WERI-Rb-1 (cell line): ENCODE measurements at regions not wholly inside any gene's neighbourhood (a gene's known extent, or its start where the extent isn't known, plus 50 kb on each side); places are given as distances from the start of the nearest gene placed in this dataset.

Experiments used
- DNase-seq: peaks from one replicate; pipeline ENCODE4 v3.0.0-alpha.2; 2020
- H3K27ac ChIP-seq: fragments of 250-450 bp; sonication (Bioruptor Pico); 2 replicates; pipeline ENCODE4 v1.5.1; 2020; ENCODE audit warnings: mild to moderate bottlenecking, moderate library complexity
- H3K27me3 ChIP-seq: fragments of 250-450 bp; sonication (Bioruptor Pico); 2 replicates; pipeline ENCODE4 v1.5.1; 2021; ENCODE audit warnings: mild to moderate bottlenecking, low read depth, moderate library complexity; ENCODE audit not compliant: insufficient read depth, severe bottlenecking
- H3K36me3 ChIP-seq: fragments of 250-450 bp; sonication (Bioruptor Pico); 2 replicates; pipeline ENCODE4 v1.5.1; 2020; ENCODE audit warnings: mild to moderate bottlenecking, moderate library complexity
- H3K4me3 ChIP-seq: 2 replicates; pipeline ENCODE4 v1.5.1; 2011; ENCODE audit warnings: low read depth, mild to moderate bottlenecking, control low read depth, low read length
- H3K9me3 ChIP-seq: fragments of 250-450 bp; sonication (Bioruptor Pico); 2 replicates; pipeline ENCODE4 v1.5.1; 2021; ENCODE audit warnings: mild to moderate bottlenecking, moderate library complexity; ENCODE audit not compliant: severe bottlenecking
- TF ChIP-seq, protein P1 (sequence below): IDR thresholded peaks from 2 replicates; pipeline ENCODE4 v1.5.1; 2011; ENCODE audit warnings: low read depth, mild to moderate bottlenecking, control low read depth, inconsistent platforms, low read length

DNA sequence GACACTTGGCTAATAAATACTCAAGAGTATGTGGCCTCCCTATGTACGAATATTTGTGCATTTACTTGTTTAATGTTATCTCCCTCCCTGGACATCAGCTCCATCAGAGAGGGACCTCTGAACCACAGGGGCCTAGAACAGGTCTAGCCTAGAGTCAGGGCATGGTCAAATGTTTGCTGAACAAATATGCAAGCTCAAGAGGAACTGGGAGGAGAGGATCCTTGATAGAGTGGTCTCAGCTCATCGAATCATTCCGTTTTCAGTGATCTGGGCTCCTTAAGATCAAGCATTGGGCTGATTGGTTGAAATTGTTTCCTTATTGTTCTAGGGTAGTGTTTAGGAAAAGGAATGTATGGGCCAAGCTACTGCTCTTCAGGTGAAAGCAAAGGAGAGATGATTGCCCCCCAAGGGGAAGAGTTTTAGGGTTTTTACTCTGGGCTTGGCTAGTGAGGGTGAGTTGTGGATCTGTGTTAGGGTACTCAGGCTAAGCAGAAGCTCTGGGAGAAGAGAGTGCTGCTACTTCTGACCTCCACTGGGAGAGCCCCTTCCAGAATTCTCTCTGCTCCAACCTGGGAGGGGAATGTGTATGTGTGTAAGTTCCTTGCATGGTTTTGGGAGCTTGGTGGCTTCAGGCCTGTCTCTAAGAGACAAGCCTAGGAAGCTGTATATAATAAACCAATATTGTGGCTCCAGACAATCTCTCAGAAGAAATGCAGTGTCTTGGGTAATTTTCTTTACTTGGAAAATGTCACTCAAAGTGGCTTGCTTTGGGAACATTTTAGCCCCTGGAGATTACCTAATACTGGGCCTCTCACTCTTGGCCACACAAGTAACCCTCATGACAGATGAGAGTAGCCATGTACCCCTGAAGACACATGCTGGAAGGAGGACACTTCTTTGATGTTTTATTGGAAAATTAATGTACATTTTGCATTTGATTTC, 110.0 kb downstream of the EMX2 start:
- Histone ChIP-seq H3K36me3 (no peaks in the 10 kb centered on the region), H3K27me3 (peaks cover 26% of the 10 kb centered on the region), H3K27ac (no peak overlapping the region), H3K4me3 (no peak overlapping the region), H3K9me3 (peaks cover 6% of the 10 kb centered on the region)
- TF ChIP-seq, protein P1, sequence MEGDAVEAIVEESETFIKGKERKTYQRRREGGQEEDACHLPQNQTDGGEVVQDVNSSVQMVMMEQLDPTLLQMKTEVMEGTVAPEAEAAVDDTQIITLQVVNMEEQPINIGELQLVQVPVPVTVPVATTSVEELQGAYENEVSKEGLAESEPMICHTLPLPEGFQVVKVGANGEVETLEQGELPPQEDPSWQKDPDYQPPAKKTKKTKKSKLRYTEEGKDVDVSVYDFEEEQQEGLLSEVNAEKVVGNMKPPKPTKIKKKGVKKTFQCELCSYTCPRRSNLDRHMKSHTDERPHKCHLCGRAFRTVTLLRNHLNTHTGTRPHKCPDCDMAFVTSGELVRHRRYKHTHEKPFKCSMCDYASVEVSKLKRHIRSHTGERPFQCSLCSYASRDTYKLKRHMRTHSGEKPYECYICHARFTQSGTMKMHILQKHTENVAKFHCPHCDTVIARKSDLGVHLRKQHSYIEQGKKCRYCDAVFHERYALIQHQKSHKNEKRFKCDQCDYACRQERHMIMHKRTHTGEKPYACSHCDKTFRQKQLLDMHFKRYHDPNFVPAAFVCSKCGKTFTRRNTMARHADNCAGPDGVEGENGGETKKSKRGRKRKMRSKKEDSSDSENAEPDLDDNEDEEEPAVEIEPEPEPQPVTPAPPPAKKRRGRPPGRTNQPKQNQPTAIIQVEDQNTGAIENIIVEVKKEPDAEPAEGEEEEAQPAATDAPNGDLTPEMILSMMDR: no peak
- no peak for DNase-seq

GRCh38 chr10:117653170-117653515, 110.6 kb downstream of the EMX2 start:
- H3K9me3 ChIP-seq: peaks cover 6% of the 10 kb centered on the region
- TF ChIP-seq, protein P1: no peak
- DNase-seq: no peak
- peaks cover 26% of the 10 kb centered on the region for H3K27me3 ChIP-seq
- H3K27ac ChIP-seq: no peak overlapping the region
- no peak overlapping the region for H3K4me3 ChIP-seq
- H3K36me3 ChIP-seq: no peaks in the 10 kb centered on the region

- no peak for DNase-seq
- TF ChIP-seq, protein P1: no peak
Measured at GRCh38 chr10:117654105-117654504, 111.6 kb downstream of the EMX2 start.

DNA sequence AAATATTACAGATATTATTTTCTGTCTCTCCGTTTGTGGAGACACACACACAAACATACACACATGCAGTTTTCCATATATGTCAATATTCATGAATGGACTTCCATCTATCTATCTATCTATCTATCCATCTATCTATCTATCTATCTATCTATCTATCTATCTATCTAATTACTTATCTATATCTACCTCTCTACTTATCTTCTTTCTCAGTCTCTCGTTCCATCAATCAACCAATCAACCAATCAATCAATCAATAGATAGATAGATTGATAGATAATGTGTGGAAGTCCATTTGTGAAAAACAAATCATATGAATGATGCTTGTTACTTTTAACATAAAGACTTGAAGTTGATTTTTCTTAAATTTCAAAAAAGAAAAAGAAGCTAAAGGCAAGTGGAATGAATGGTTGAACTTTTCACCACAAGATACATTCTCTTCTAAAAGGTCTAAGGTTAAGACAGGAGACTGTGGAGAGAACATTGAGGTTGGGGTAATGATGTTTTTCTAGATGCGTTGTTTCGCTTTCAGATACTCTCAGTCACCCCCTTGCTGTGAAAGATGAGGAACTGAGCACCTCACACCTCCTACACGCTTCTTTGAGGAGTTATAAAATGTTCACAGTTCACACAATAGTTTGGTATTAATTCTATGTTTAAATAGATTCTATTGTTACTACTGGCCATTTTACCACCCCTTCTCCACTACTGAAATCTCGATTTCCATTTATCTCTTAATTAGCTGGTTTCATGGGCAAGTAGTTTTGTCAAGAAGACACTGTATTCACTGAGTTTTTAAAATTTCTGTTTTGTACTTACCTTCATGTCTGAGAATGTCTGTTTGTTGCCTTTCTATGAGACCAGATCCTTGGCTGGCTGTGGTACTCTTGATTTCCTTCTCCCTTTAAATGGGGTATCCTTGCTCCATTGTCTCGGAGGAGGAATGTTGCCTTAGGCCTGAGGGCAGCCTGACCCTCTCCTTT, 114.1 kb downstream of the EMX2 start:
- TF ChIP-seq, protein P1: no peak
- Histone ChIP-seq H3K27me3 (peaks cover 22% of the 10 kb centered on the region), H3K9me3 (peaks cover 3% of the 10 kb centered on the region), H3K27ac (no peak overlapping the region), H3K36me3 (no peaks in the 10 kb centered on the region), H3K4me3 (no peak overlapping the region)
- no peak for DNase-seq

More at GRCh38 chr10:117654105-117654504, 111.6 kb downstream of the EMX2 start:
- no peaks in the 10 kb centered on the region for H3K36me3 ChIP-seq
- H3K27me3 ChIP-seq: peaks cover 28% of the 10 kb centered on the region
- H3K9me3 ChIP-seq: peaks cover 6% of the 10 kb centered on the region
- H3K4me3 ChIP-seq: no peak overlapping the region
- no peak overlapping the region for H3K27ac ChIP-seq

GRCh38 chr10:117661316-117661715, 118.8 kb downstream of the EMX2 start:
- no peak overlapping the region for H3K4me3 ChIP-seq
- H3K36me3 ChIP-seq: no peaks in the 10 kb centered on the region
- H3K9me3 ChIP-seq: no peaks in the 10 kb centered on the region
- TF ChIP-seq, protein P1: no peak
- peaks cover 22% of the 10 kb centered on the region for H3K27me3 ChIP-seq
- no peak for DNase-seq
- no peak overlapping the region for H3K27ac ChIP-seq
